ENCODE measurements at regions not wholly inside any gene's neighbourhood (a gene's known extent, or its start where the extent isn't known, plus 50 kb on each side); places are given as distances from the start of the nearest gene placed in this dataset.

- DNase-seq (ENCODE audit: low read depth), result no peak
Observed at GRCh38 chr13:89737051-89737450, 1610.4 kb upstream of the MIR17HG start.

GRCh38 chr13:89738072-89738471 is 1609.4 kb upstream of the MIR17HG start:
- DNase-seq (ENCODE audit: low read depth), result no peak

GRCh38 chr13:89740994-89741685 is 1606.3 kb upstream of the MIR17HG start:
- DNase-seq (ENCODE audit: low read depth), result no peak

DNA sequence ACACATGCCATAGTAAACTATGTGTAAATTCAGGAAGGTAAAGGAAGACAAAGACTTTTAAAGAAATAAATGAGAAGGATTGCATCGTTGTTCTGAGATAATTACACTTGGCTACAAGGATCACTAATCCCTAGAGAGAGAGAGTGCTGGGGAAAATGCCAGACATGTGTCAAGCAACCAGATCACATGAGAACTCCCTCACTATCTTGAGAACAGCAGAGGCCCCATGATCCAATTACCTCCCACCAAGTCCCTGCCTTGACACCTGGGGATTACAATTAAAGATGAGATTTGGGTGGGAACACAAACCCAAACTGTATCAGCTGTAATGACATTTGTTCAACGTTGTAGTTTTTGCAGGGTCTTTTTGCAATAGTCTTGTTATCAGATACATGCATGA is 1600.9 kb upstream of the MIR17HG start:
- no peak for DNase-seq (ENCODE audit: low read depth)

DNA sequence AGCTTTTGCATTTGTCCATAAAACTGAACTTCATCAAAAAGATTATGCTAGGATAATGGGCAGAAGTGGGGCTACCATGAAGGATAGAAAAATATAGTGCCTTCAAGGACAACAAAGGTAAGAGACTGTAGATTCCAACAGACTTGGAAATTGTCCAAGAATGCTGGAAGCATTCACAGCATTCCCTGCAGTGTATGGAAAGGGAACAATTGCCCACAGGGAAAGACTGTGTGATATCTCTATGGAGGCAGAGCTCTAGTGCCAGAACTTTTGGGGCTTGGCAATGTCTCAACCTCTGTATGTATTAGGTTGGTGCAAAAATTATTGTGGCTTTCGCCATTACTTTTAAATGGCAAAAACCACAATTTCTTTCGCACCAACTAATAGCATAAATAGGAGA is 1598.8 kb upstream of the MIR17HG start:
- no peak for DNase-seq (ENCODE audit: low read depth)

GRCh38 chr13:89749888-89750287 is 1597.6 kb upstream of the MIR17HG start:
- no peak for DNase-seq (ENCODE audit: low read depth)

GRCh38 chr13:89750371-89750770 is 1597.1 kb upstream of the MIR17HG start:
- no peak for DNase-seq (ENCODE audit: low read depth)

- DNase-seq (ENCODE audit: low read depth), result no peak
Observed at GRCh38 chr13:89751432-89751930, 1596.0 kb upstream of the MIR17HG start.

- DNase-seq (ENCODE audit: low read depth), result no peak
Observed at GRCh38 chr13:89752394-89752793, 1595.1 kb upstream of the MIR17HG start.

DNA sequence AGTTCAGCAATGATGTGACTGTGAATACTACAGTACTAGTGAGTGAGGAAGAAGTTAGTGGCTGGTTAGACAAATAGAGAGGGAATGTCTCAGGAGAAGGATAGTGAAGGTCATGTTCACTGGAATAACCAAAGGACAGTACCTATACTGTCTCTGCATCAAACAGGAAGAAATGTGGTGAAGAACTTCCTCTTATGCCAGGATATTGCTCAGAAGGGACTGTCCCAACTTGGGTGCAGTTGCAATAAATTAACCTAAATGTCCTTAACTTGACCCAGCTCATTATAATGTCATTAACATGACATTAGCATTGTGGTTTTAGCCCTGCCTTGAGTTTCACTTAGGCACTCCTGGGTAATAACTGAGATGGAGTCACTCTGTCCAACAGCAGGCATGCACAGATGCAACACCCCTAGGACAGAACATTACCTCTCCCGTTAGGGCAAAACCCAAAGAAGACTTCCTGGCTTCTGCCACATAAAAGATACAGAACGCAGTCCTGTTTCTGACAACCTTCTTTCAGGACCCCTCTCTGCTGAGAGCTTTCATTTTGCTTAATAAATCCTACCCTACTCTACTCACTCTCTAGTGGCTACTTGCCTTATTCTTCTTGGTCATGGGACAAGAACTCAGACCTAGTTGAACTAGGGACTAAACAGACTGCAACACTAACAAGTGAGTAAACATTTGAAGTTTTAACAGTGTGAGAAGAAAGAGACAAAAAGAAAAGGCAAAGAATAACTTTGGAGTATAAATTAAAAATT is 1591.6 kb upstream of the MIR17HG start:
- no peak for DNase-seq (ENCODE audit: low read depth)

DNA sequence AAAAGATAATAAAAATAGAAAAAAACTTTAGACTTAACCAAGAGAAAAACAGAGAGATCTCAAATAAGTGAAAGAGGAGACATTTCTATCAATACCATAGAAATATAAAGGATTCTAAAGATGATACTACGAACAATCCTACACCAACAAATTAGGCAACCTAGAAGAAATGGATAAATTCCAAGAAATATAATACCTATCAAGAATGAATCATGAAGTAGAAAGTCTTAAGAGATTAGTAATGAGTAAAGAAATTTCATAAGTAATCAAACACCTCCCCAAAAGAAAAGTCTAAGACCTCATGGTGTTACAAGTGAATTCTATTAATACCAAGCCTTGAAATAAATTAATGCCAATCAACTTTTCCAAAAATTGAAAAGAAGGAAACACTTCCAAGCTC is 1584.5 kb upstream of the MIR17HG start:
- DNase-seq (ENCODE audit: low read depth), result no peak

DNA sequence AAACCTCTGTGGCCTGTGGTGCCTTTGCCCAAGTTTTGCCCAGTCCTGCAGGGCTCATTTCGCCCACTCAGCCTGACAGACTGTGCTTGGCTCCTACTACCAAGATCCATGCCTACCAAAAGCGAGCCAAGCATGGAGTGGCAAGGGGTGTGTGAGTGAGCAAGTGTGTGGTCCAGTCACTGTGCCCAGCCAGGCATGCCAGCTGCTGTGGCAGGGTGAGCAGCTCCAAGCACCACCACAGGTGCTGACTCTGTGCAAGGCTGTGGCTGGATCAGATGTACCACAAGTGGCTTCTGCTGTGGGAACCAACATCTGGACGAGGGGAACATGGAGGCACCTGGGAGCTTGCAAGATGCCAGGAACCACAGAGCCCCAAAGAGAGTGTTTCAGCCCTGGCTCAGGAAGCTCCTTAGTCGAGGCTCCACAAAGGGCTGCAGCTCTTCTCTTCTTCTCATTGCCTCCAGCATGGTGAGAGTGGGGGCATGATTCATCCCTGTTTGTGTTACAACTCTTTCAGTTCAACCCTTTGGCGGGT is 1564.2 kb upstream of the MIR17HG start:
- DNase-seq (ENCODE audit: low read depth), result no peak

DNA sequence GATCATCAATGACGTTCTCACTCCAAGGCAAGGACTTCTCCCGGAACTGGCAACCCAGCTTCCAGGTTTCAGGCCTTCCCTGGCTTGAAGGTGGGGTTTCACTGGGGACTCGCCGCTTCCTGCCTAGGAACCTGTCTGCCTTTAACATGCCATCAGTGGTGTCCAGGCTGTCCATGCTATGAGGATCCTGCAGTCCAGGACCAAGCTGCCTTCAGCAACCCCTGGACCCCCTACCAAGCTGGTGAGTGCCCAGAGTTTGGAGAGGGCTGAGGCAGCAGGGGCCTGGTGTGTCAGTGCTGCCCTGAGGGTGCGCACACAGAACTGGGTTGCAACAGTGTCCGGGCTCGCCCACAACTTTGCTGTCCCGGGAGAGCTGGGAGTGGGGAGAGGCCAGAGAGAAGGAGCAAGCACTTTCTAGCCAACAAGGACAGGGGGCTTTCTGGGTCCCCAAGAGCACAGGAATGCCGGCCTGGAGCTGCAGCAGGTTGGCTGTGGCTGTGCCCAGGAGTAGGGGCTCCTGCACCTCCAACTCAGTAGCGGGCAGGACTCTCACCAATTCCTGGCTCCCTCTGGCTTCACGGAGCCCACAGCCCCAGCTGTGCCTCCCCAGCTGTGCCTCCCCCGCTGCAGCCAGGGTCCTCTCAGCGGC is 1563.2 kb upstream of the MIR17HG start:
- DNase-seq (ENCODE audit: low read depth), result no peak

GRCh38 chr13:89786531-89786930 is 1561.0 kb upstream of the MIR17HG start:
- DNase-seq (ENCODE audit: low read depth), result no peak

DNA sequence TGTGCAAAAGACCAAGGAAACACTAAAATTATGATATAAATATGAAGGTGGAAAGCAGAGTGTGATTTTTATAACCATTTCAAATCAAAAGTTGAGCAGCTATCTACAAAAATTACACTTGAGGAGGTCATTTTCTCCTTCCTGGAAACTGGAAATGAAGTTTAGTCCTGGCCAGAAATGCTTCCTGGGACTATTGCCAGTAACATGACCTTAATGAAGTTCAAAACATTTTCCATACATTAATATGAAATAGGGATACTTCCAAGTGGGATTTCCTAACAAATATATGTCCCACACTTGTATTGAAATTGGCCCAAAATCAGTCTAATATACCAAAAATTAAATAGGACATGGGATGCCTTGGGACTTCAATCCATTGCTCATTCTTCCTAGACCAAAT is 1556.8 kb upstream of the MIR17HG start:
- no peak for DNase-seq (ENCODE audit: low read depth)

GRCh38 chr13:89791971-89792630 is 1555.4 kb upstream of the MIR17HG start:
- no peak for DNase-seq (ENCODE audit: low read depth)

GRCh38 chr13:89796196-89796595 is 1551.3 kb upstream of the MIR17HG start:
- no peak for DNase-seq (ENCODE audit: low read depth)

DNA sequence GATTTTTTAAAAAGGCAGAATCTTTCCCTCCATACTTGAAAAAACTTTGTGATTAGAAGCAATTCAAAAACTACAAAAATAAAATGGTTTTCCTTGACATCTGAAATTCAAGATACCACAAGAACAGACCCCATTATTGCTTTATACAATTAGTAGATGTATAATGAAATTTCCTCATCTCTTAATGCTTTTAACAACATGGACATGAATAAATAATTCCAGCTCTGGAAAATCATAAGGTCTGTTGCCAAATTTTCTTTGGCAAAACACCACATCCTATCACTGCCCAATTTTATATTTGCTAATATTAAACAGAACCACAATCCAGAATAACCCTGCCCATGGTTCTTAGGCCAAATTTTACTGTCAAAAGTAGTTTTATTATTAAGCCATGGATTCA is 1543.6 kb upstream of the MIR17HG start:
- DNase-seq (ENCODE audit: low read depth), result no peak

DNA sequence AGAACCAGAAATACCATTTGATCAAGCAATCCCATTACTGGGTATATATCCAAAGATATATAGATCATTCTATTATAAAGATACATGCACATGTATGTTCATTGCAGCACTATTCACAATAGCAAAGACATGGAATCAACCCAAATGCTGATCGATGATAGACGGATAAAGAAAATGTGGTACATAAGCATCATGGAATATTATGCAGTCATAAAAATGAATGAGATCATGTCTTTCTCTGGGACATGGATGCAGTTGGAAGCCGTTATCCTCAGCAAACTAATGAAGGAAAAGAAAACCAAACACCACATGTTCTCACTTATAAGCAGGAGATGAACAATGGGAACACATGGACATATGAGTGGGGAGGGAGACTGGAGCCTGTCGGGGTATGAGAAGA is 1540.9 kb upstream of the MIR17HG start:
- no peak for DNase-seq (ENCODE audit: low read depth)

GRCh38 chr13:89812856-89813255 is 1534.6 kb upstream of the MIR17HG start:
- DNase-seq (ENCODE audit: low read depth), result no peak

- no peak for DNase-seq (ENCODE audit: low read depth)
Observed at GRCh38 chr13:89816404-89816803, 1531.1 kb upstream of the MIR17HG start.

- no peak for DNase-seq (ENCODE audit: low read depth)
Observed at GRCh38 chr13:89822467-89822866, 1525.0 kb upstream of the MIR17HG start.

Data from CMK (cell line).